ENCODE measurements at regions not wholly inside any gene's neighbourhood (a gene's known extent, or its start where the extent isn't known, plus 50 kb on each side); places are given as distances from the start of the nearest gene placed in this dataset.

DNA sequence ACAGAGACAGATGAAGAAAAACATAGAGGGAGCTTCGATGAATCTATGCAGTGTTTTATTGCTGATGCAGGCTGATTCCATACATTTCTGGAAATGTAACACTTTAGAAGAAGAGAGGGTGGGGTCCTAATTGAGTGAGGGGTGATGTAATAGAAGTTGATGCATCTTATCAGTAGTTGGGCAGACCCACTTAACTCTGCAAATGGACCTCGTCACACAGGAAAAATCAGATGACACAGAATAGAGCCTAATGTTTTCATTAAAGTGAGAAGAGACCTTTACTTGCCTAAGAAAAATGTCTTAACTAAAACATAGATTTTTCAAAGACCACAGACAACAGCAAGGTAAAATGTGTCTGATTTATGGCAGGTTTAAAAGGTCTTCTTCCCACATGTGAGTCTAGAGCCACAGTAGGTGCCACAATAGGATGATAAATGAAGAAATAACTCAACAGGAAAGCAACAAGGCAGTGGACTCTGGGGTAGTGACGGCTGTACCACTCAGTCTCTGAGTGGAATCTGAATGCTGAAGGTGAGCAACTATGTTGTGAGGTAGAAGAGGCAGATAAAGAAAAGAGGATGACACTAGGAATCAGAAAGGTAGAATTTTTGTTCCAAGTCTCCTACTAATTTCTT, 414.7 kb upstream of the PIK3C3 start:
- DNase-seq (ENCODE audit: low read depth) = no peak

- no peak for DNase-seq (ENCODE audit: low read depth)
Measured at GRCh38 chr18:41538751-41539150, 416.3 kb upstream of the PIK3C3 start.

GRCh38 chr18:41537666-41538065, 417.4 kb upstream of the PIK3C3 start:
- no peak for DNase-seq (ENCODE audit: low read depth)

GRCh38 chr18:41532344-41533086, 422.5 kb upstream of the PIK3C3 start:
- DNase-seq (ENCODE audit: low read depth) = peak; percentile 5

DNA sequence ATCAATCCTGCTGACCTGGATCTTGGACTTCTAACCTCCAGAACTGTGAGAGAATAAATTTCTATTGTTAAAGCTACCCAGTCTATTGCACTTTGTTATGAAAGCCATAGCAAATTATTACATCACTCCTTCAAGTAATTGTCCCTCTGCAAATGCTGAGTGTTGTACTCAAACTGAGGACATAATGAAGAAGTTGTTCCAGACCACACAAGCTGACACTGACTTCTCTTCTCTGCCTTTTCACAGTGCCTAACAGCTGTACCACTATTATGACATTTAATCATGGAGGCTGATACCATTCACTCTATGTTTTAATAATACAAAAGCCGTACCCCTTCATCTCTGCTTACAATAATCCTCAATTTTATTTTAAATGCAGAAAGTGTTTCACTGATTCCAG, 424.1 kb upstream of the PIK3C3 start:
- DNase-seq (ENCODE audit: low read depth) = no peak

DNA sequence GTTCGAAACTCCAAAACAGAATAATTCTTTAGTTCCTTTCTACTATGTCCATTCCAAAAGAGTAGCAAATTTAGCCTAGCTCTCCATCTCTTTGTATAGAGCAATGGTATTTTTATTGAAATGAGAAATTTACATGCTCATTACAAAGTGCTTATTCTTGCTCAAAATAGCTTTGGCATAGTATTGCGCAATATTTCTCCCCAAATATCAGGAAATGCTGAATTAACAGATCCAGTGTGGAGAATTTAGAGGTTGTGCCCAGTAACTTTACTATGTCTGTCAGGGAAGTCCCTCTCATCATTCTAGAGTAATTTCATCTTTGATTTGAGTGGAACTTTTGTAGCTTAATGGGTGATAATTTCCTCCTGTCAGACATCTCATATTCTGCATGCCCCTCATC, 425.9 kb upstream of the PIK3C3 start:
- no peak for DNase-seq (ENCODE audit: low read depth)

DNA sequence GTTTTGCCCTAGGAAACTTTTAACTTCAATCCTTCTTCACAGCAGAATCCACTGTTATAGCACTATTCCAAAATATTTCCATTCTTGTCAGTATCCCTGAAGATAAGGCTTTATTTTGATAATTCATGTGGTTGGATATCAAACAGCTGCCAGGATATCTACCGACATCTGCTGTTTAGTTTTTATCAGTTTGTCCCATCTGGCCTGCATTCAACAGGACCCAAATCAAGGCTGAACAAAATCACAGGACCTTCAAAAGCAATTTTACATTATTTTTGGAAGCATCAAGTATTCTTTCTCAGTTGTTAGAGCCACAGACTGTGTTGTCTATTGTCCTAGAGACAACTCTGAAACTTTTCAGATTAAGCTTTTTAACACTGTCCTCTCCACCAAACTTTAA, 429.0 kb upstream of the PIK3C3 start:
- no peak for DNase-seq (ENCODE audit: low read depth)

GRCh38 chr18:41524674-41525470, 430.2 kb upstream of the PIK3C3 start:
- DNase-seq (ENCODE audit: low read depth) = no peak

DNA sequence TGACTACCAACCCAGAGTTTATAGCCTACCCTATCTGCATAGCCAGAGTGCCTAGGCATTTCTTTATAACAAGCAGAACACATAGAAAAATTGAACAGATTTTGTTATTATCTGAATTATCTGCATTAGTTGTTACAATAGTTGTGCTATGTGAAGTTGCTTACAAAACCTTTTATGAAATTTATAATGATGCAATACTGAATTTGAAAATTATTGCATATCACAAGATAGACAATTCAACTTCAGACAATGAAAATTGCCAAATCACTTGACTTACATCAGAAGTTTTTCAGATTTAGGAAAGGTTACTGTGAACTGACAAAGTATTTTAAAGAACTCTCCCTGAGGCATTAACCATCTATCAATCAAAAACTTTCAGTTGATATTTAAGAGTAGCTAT, 437.9 kb upstream of the PIK3C3 start:
- no peak for DNase-seq (ENCODE audit: low read depth)

DNA sequence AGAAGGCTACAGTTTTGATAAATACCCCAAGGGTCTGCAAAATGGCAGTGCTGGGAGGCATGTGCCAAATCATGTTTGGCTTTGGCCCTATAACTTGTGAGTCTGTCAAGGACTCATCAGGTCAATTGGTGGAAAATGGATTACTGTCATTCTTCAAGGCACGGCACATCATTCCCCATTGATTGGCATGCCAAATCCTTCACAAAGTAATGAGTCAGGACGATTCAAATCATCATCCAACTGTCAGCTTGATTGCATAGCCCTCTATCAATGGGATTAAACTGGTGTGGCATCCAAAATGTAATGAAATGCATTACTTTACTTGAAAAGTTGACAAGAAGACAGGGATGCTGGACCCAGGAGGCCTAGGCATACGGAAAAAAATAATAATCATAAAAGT, 441.6 kb upstream of the PIK3C3 start:
- DNase-seq (ENCODE audit: low read depth) = no peak

GRCh38 chr18:41504316-41504715, 450.7 kb upstream of the PIK3C3 start:
- no peak for DNase-seq (ENCODE audit: low read depth)

- no peak for DNase-seq (ENCODE audit: low read depth)
Measured at GRCh38 chr18:41501848-41502247, 453.2 kb upstream of the PIK3C3 start.

DNA sequence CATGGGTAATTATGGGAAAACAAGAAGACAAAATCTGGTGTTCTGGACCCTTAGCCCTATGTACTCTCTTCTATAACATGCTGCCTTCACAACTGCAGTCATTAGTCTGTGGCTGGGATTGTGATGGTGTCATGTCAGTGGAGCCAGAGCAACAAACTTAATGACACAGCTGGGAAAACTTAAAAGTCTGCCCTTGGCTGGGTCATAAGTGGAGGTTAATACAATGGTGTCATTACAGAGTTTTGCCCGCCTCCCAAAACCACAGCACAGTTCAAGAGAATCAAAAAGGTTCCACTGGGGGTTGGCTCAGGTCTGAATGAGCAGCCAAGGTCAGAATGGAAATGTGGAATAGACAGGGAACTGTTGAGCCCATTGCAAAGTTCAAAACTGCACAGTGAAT, 455.7 kb upstream of the PIK3C3 start:
- no peak for DNase-seq (ENCODE audit: low read depth)

GRCh38 chr18:41490861-41491260, 464.2 kb upstream of the PIK3C3 start:
- DNase-seq (ENCODE audit: low read depth) = no peak

DNA sequence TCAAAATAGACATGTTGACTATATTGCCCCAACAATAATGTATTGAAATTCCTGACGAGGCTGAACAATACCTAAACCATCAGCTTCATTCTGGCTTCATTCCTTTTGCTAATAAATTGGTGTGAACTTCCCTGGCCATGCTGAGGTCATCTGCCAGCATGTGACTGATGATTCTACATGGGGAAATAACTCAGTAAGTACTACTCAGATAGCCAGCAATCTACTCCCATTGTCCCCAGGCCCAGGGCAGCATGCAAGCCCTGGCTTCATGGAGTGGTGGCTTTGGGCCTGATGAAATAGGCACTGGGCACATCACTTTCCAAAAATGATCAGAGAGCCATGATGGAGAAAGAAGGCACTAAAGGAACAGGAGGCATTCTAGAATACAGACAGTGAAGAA, 468.5 kb upstream of the PIK3C3 start:
- DNase-seq (ENCODE audit: low read depth) = no peak

DNA sequence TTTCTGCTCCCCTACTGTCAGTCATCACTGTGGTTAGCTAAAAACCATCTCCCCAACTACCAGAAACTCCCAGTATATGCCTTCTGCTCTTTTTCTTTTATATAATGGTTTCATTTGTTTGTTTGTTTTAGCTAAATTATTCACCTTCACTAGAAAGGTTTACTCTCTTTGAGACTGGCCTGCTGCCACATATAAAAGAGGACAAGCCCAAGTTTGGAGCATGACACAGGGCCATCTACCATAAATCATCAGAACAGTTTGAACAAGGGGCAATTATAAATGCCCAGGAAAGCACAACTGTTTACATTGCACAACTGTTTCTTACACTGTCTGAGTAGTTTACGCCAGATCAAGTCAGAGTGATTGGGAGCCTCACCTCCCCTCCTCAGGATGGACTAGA, 471.0 kb upstream of the PIK3C3 start:
- DNase-seq (ENCODE audit: low read depth) = no peak

DNA sequence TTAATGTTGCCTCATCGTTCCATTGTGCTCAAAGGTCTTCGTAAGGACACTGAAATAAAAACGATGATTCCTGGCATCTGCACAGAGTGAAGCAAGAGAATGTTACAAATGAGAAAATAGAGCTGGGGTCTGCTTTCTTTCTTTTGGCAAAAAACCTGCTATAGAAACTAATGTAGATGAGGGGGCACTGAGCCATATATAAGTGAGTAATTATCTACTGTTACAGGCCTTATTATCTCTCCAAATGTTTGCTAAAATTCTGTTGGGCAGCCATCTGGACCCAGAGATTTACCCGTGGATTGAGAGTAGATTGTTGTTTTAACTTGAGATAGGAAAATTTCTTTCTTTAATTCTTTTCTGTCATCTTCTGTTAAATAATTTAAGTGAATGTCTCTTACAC, 472.5 kb upstream of the PIK3C3 start:
- DNase-seq (ENCODE audit: low read depth) = no peak

GRCh38 chr18:41466436-41467160, 488.4 kb upstream of the PIK3C3 start:
- DNase-seq (ENCODE audit: low read depth) = no peak

- no peak for DNase-seq (ENCODE audit: low read depth)
Measured at GRCh38 chr18:41465386-41465785, 489.6 kb upstream of the PIK3C3 start.

DNA sequence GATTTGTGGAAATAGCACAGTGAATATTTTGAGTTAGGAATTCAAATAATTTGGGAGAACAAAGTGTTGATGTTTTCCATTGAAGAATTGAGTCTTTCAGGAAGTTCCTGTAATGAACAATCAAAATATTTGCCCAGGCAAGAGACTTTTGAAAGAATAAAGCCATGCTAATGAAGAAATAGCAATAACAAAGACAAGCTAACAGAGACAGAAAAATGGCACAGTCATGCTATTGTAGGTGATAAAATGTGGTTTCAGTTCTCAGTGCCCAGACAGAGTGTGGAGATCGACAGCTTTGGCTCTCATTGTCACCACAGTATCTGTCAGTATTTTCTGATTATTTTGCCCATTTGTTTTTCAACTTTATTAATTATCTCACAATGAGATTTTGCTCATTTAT, 490.8 kb upstream of the PIK3C3 start:
- DNase-seq (ENCODE audit: low read depth) = no peak

DNA sequence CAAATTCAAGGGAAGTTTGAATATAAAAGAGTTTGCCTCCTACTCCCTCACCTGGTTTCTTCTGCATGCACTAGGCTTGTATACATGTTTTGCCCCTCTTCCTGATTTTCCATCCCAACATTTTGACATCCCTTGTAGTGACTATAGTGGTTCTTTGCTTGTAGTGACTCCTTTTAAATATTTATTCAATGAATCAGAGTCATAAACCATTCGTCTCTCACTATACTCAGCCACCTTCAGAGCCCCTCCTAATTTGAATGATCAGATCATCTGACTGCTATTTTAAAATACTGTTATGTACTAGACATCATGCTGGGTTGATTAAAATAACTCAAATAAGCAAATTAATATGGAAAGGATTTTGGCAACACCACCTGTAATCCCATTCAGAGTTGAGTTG, 492.1 kb upstream of the PIK3C3 start:
- DNase-seq (ENCODE audit: low read depth) = no peak

DNA sequence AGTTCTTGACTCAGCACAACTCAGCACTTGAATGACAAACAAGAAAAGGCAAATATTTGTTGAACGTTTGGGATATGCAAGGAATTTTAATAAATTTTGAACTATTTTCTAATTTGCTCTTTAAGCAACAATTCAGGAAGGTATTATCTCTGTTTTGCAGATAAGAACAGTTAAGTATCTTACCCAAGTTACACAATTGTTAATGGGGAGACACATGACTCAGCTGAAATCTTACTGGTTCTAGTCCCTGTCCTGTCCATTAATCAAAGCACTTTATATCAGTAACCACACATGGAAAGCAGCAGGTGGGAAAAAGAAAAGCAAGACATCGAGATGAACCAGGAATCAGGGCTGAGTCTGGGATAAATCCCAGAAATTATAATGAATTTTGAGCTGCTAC, 493.9 kb upstream of the PIK3C3 start:
- DNase-seq (ENCODE audit: low read depth) = no peak

Data from RPMI7951 (cell line).